Keratinocyte (primary cell): ENCODE measurements at regions not wholly inside any gene's neighbourhood (a gene's known extent, or its start where the extent isn't known, plus 50 kb on each side); places are given as distances from the start of the nearest gene placed in this dataset.

Experiments used
- CTCF ChIP-seq, 3 experiments: IDR thresholded peaks in 1 of 3; conservative IDR thresholded peaks in 1 of 3; optimal IDR thresholded peaks in 1 of 3; 2 replicates in 2 of 3; 3 replicates in 1 of 3; pipeline versions ENCODE3 to v1.5.1; 2011; ENCODE audit warnings: low read length in 3 of 3, mild to moderate bottlenecking in 3 of 3, moderate library complexity in 2 of 3, control low read depth in 1 of 3, inconsistent platforms in 1 of 3; ENCODE audit not compliant: insufficient read depth in 2 of 3; ENCODE audit errors: extremely low read depth in 1 of 3
- EZH2 ChIP-seq: IDR thresholded peaks from one replicate; pipeline ENCODE4 v1.6.1; 2012; ENCODE audit warnings: inconsistent platforms, mild to moderate bottlenecking, low read length, moderate library complexity

- TF ChIP-seq CTCF (optimal IDR thresholded peaks at IDR 0.05 in 1 of 3, IDR thresholded peaks at IDR 0.05 in 1 of 3, conservative IDR thresholded peaks at IDR 0.05 in 1 of 3; ENCODE audit: extremely low read depth in 1 of 3, insufficient read depth in 2 of 3, low read length in 3 of 3) (no peak), EZH2 (no peak)
These were observed 522.2 kb upstream of the CNTNAP5 start for GRCh38 chr2:123502931-123503330.
